Activated naive CD4-positive, alpha-beta T cell treated with anti-CD3 and anti-CD28 coated beads, Interleukin-2, amount 10 ng/mL, durations not matched to agents 7 days and 5 days (primary cell): ENCODE measurements at regions not wholly inside any gene's neighbourhood (a gene's known extent, or its start where the extent isn't known, plus 50 kb on each side); places are given as distances from the start of the nearest gene placed in this dataset.

Source experiments
- CTCF ChIA-PET: fragments of 350-600 bp; sonication (Branson Sonifier 250); formaldehyde crosslinking; loops from one replicate; lab custom pipeline; 2021; ENCODE audit warnings: antibody characterized with exemption; lab: Charles Lee
- DNase-seq: peaks from one replicate; pipeline ENCODE4 v3.0.0-alpha.2; 2020
- H3K27ac Mint-ChIP-seq: one replicate; pipeline ENCODE4 v1.8.0; 2021; ENCODE audit warnings: mild to moderate bottlenecking, moderate library complexity, mixed read lengths
- H3K27me3 Mint-ChIP-seq: one replicate; pipeline ENCODE4 v1.8.0; 2021; ENCODE audit warnings: mild to moderate bottlenecking, mixed read lengths
- H3K36me3 Mint-ChIP-seq: one replicate; pipeline ENCODE4 v1.8.0; 2021; ENCODE audit warnings: mixed read lengths
- H3K4me1 Mint-ChIP-seq: one replicate; pipeline ENCODE4 v1.8.0; 2021; ENCODE audit warnings: mixed read lengths
- H3K4me3 Mint-ChIP-seq: one replicate; pipeline ENCODE4 v1.8.0; 2021; ENCODE audit warnings: mild to moderate bottlenecking, moderate library complexity, mixed read lengths
- H3K9me3 Mint-ChIP-seq: one replicate; pipeline ENCODE4 v1.8.0; 2021; ENCODE audit warnings: mixed read lengths

DNA sequence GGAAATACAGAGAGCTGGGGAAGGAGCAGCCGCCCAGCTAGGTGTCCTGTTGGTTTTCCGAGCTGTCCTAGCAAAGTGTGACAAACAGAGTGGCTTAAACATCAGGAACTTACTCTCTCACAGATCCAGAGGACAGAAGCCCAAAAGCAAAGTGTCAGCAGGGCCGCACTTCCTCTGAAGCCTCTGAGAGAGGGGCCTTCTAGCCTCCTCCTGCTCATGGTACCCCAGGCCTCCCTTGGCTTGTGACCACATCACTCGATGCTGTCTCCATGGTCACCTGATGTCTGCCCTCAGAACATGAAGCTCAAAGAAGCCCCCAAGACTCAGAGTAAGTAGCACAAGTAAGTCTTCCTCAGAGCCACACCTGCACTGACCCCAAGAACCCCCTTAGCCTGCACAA, 650.5 kb upstream of the ID2 start:
- Mint-ChIP-seq H3K27me3 (peaks cover 13% of the 10 kb centered on the region), H3K27ac (no peak overlapping the region), H3K4me1 (no peaks in the 10 kb centered on the region), H3K36me3 (no peaks in the 10 kb centered on the region), H3K4me3 (no peak overlapping the region), H3K9me3 (no peaks in the 10 kb centered on the region)
- no peak for DNase-seq
- CTCF ChIA-PET = interaction anchor here (0.6 to 1.1 kb wide), 2 partner anchors 17 to 19 kb away, joined by 3 read pairs; no protein-coding TSS in a partner anchor

DNA sequence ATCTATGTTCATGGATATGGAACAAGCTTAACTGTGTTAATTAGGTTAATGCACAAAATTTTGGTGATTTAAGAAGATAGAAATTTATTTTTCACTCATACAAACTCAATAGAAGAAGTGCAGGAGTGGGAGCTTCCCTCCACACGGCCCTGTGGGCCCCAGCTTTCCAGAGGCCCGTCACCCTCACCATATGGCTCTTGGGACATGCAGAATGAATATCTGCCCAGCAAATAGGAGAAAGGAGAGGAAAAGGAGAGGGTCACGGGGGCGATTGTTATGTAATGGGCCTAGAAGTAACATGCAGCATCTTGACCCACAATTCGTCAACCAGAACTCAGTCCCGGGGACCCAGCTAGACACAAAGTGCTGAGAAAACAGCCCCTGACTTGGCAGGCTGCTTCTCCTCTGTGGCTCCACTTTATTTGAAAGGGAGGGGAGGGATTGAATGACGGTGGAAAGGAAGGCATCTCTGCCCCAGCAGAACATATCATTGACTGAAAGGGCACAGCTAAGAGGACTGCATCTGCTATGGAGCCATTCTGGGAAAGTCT, 648.2 kb upstream of the ID2 start:
- CTCF ChIA-PET = no interaction called here

GRCh38 chr2:8036366-8036765, 645.5 kb upstream of the ID2 start:
- Mint-ChIP-seq H3K4me1 (no peaks in the 10 kb centered on the region), H3K27ac (no peak overlapping the region), H3K4me3 (no peak overlapping the region), H3K27me3 (peaks cover 4% of the 10 kb centered on the region), H3K36me3 (no peaks in the 10 kb centered on the region), H3K9me3 (no peaks in the 10 kb centered on the region)
- no peak for DNase-seq
- CTCF ChIA-PET = no interaction called here

More for the DNA sequence above, 648.2 kb upstream of the ID2 start:
- H3K36me3 Mint-ChIP-seq = no peaks in the 10 kb centered on the region
- H3K27me3 Mint-ChIP-seq = peaks cover 4% of the 10 kb centered on the region
- H3K9me3 Mint-ChIP-seq = no peaks in the 10 kb centered on the region
- H3K4me3 Mint-ChIP-seq = no peak overlapping the region
- no peak for DNase-seq
- no peak overlapping the region for H3K27ac Mint-ChIP-seq
- H3K4me1 Mint-ChIP-seq = no peaks in the 10 kb centered on the region

GRCh38 chr2:8039732-8040131, 642.1 kb upstream of the ID2 start:
- Mint-ChIP-seq H3K4me1 (no peaks in the 10 kb centered on the region), H3K4me3 (no peak overlapping the region), H3K27me3 (peaks cover 4% of the 10 kb centered on the region), H3K27ac (no peak overlapping the region), H3K36me3 (no peaks in the 10 kb centered on the region), H3K9me3 (no peaks in the 10 kb centered on the region)
- CTCF ChIA-PET = no interaction called here
- no peak for DNase-seq

- CTCF ChIA-PET = no interaction called here
- Mint-ChIP-seq H3K36me3 (no peaks in the 10 kb centered on the region), H3K27ac (no peak overlapping the region), H3K27me3 (peaks cover 3% of the 10 kb centered on the region), H3K9me3 (no peaks in the 10 kb centered on the region), H3K4me1 (no peaks in the 10 kb centered on the region), H3K4me3 (no peak overlapping the region)
- DNase-seq = no peak
These were observed 638.6 kb upstream of the ID2 start for GRCh38 chr2:8043295-8043694.

GRCh38 chr2:8044046-8044594, 637.7 kb upstream of the ID2 start:
- Mint-ChIP-seq H3K27ac (no peak overlapping the region), H3K9me3 (no peaks in the 10 kb centered on the region), H3K36me3 (no peaks in the 10 kb centered on the region), H3K27me3 (peaks cover 3% of the 10 kb centered on the region), H3K4me3 (no peak overlapping the region), H3K4me1 (no peaks in the 10 kb centered on the region)
- CTCF ChIA-PET = no interaction called here
- DNase-seq = no peak

DNA sequence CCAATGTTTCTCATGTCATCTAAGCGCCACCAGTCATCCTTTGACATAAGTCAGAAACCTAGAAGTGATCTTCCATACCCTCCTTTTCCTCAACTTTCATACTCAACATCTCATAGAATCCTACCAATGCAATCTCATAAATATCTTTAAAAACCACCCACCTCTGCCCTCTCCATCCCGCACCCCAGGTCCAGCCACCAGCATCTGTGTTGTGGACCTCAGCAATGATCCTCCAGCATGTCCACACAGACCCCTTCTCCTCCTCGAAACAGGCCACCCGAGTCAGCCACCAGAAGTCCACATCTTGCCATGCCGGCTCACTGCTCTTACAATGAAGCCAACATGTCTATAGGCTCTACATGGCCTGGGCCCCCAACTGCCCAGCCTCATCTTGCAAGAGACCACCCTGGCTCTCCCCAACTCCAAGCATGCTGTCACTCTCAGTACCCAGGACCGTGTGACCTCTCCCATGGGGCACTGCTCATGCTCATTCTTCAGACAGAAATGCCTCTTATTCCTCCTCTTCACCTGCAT, 636.7 kb upstream of the ID2 start:
- Mint-ChIP-seq H3K9me3 (no peaks in the 10 kb centered on the region), H3K36me3 (no peaks in the 10 kb centered on the region), H3K4me1 (peaks cover 4% of the 10 kb centered on the region), H3K4me3 (no peak overlapping the region), H3K27me3 (peaks cover 3% of the 10 kb centered on the region), H3K27ac (no peak overlapping the region)
- DNase-seq = no peak
- CTCF ChIA-PET = no interaction called here

DNA sequence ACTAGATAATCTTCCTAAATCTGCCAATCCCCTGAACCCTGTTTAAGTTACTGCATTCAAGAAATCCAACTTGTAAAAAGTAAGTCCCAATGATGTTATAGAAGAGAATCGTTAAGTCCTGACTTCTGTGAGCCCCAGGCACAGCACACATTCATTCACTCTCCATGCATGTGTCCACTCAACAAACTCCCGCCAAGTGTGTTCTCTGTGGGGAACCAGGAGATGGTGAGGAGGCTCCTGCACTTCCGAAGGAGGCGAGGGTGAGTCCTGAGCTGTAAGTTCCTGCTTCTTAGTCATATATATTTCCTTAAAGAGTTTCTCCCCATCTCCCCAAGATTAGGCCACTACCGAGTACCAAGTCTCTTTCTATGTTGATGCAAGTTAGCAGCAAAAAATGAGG, 635.0 kb upstream of the ID2 start:
- CTCF ChIA-PET = no interaction called here
- no peak overlapping the region for H3K4me3 Mint-ChIP-seq
- peaks cover 3% of the 10 kb centered on the region for H3K27me3 Mint-ChIP-seq
- H3K4me1 Mint-ChIP-seq = peaks cover 7% of the 10 kb centered on the region
- no peak for DNase-seq
- no peak overlapping the region for H3K27ac Mint-ChIP-seq
- H3K9me3 Mint-ChIP-seq = no peaks in the 10 kb centered on the region
- no peaks in the 10 kb centered on the region for H3K36me3 Mint-ChIP-seq

DNA sequence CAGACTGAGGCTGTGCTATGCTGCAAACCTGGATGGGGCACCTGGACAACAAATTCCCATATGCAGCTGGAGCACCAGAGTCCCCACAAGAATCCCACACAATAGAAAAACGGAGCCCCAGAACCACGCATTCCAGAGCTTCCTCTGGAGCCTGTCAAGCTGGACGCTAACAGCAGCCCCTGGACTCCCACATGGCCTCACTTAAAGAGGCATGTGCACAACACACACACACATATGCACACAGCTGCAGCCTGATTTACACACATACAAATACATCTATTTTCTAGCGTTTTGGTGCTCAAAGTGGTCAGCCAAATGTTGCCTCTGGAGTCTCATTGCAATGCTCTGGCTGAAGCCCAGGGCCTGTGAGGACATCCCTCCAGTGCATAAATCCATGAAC, 632.7 kb upstream of the ID2 start:
- CTCF ChIA-PET = no interaction called here

DNA sequence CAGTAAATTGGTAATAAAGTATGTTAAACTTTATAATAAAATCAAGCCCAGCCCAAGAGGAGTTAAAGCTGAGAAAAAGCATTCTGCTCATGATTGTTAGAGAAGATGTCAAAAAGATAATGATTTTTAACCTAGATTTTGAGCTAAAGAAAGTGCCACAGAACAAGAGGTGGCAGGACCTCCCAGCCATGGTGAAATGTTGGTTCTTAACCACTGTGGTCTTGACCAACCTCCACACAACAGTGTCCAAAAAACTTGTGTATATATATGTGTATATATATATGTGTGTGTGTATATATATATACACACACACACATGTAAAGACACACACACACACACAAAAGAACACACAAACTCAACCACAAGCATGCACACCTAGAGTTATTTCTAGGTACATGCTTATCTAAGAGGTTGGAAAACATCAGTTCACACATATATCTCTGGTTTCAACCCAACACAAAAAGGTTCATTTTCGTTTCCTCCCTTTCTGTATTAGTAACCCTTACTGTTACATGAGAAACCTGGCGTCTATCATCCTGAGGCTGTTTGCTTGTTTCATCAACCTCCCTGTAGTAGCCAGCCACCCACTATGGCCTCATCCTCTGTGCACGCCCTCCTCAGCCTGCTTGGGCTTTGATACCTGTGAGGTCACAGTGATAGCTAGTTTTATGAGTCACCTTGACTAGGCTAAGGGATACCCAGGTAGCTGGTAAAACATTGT, 631.8 kb upstream of the ID2 start:
- peaks cover 7% of the 10 kb centered on the region for H3K4me1 Mint-ChIP-seq
- peaks cover 3% of the 10 kb centered on the region for H3K27me3 Mint-ChIP-seq
- peak; percentile 33 for DNase-seq
- H3K36me3 Mint-ChIP-seq = peaks cover 2% of the 10 kb centered on the region
- no peak overlapping the region for H3K4me3 Mint-ChIP-seq
- H3K27ac Mint-ChIP-seq = no peak overlapping the region
- CTCF ChIA-PET = interaction anchor here (1.0 kb wide), 1 partner anchor 18 kb away, joined by 3 read pairs; no protein-coding TSS in a partner anchor
- H3K9me3 Mint-ChIP-seq = peaks cover 3% of the 10 kb centered on the region

More for the DNA sequence above, 632.7 kb upstream of the ID2 start:
- Mint-ChIP-seq H3K27me3 (peaks cover 3% of the 10 kb centered on the region), H3K9me3 (peaks cover 3% of the 10 kb centered on the region), H3K36me3 (peaks cover 2% of the 10 kb centered on the region), H3K4me3 (no peak overlapping the region), H3K27ac (no peak overlapping the region), H3K4me1 (peaks cover 7% of the 10 kb centered on the region)
- DNase-seq = no peak

DNA sequence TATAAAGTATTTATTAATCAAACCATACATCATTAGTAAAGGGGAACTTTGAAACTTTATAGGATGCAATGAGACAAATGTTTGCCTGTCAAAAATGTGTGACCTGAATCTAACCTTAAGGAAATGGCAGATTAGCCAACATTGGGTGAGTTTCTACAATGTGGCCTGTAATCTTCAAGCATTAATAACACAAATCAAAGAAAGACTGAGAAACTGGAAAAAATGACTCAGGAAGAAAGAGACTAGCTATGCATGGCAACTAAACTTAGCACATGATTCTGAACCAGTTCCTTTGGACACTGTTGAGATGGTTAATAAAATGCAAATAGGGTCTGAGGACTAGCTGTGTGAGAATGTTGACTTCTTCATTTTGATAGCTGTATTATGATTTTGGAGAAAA, 628.6 kb upstream of the ID2 start:
- H3K9me3 Mint-ChIP-seq = peaks cover 7% of the 10 kb centered on the region
- peaks cover 7% of the 10 kb centered on the region for H3K4me1 Mint-ChIP-seq
- H3K4me3 Mint-ChIP-seq = no peak overlapping the region
- H3K27me3 Mint-ChIP-seq = no peaks in the 10 kb centered on the region
- DNase-seq = no peak
- H3K36me3 Mint-ChIP-seq = peaks cover 2% of the 10 kb centered on the region
- H3K27ac Mint-ChIP-seq = no peak overlapping the region
- CTCF ChIA-PET = no interaction called here

GRCh38 chr2:8054070-8054469, 627.8 kb upstream of the ID2 start:
- H3K27me3 Mint-ChIP-seq = no peaks in the 10 kb centered on the region
- peaks cover 7% of the 10 kb centered on the region for H3K9me3 Mint-ChIP-seq
- CTCF ChIA-PET = no interaction called here
- no peak for DNase-seq
- H3K27ac Mint-ChIP-seq = no peak overlapping the region
- H3K4me1 Mint-ChIP-seq = peaks cover 10% of the 10 kb centered on the region
- H3K4me3 Mint-ChIP-seq = no peak overlapping the region
- H3K36me3 Mint-ChIP-seq = peaks cover 2% of the 10 kb centered on the region

GRCh38 chr2:8058652-8059051, 623.2 kb upstream of the ID2 start:
- H3K9me3 Mint-ChIP-seq = peaks cover 5% of the 10 kb centered on the region
- H3K4me3 Mint-ChIP-seq = no peak overlapping the region
- H3K27ac Mint-ChIP-seq = no peak overlapping the region
- H3K4me1 Mint-ChIP-seq = peaks cover 3% of the 10 kb centered on the region
- H3K27me3 Mint-ChIP-seq = peaks cover 3% of the 10 kb centered on the region
- CTCF ChIA-PET = no interaction called here
- H3K36me3 Mint-ChIP-seq = no peaks in the 10 kb centered on the region
- no peak for DNase-seq

GRCh38 chr2:8059255-8059654, 622.6 kb upstream of the ID2 start:
- no peaks in the 10 kb centered on the region for H3K36me3 Mint-ChIP-seq
- peaks cover 3% of the 10 kb centered on the region for H3K4me1 Mint-ChIP-seq
- peaks cover 3% of the 10 kb centered on the region for H3K27me3 Mint-ChIP-seq
- peaks cover 5% of the 10 kb centered on the region for H3K9me3 Mint-ChIP-seq
- DNase-seq = no peak
- no peak overlapping the region for H3K27ac Mint-ChIP-seq
- CTCF ChIA-PET = no interaction called here
- H3K4me3 Mint-ChIP-seq = no peak overlapping the region

DNA sequence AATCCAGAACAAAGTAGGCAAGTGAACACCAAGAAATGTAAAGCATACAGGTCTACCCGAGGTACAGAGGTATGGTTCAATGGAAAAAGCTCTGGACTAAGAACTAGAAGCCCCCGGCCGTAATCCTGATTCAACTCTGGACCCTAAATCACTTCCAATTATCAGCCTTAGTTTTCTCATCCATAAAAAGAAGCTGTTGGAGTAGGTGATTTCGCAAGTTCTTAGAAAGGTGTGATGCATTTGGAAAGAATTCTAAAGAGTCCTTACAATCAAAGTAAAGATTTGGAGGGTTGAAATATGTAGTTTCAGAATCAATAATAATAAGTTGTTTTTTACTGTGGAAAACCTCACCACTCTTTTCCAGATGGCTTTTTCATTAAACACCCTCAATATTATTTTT, 622.1 kb upstream of the ID2 start:
- no peak for DNase-seq
- CTCF ChIA-PET = no interaction called here
- Mint-ChIP-seq H3K27ac (no peak overlapping the region), H3K27me3 (peaks cover 3% of the 10 kb centered on the region), H3K36me3 (no peaks in the 10 kb centered on the region), H3K4me1 (peaks cover 3% of the 10 kb centered on the region), H3K4me3 (no peak overlapping the region), H3K9me3 (peaks cover 9% of the 10 kb centered on the region)
